A549 (cell line): ENCODE measurements at regions not wholly inside any gene's neighbourhood (a gene's known extent, or its start where the extent isn't known, plus 50 kb on each side); places are given as distances from the start of the nearest gene placed in this dataset.
"Not testable (repeated sequence)": the region's sequence is repeated elsewhere in the genome, so short reads cannot be mapped to it uniquely, and the experiment has no call there.

Source experiments
- ATAC-seq, 2 experiments: fragments of 200-7000 bp in 1 of 2; fragments of >200 bp in 1 of 2; cut with Nextera tagmentation in 1 of 2; cut with Tn5 transposase in 1 of 2; 3 replicates each; pipeline versions ENCODE4 v1.8.0 to v1.9.1; 2018 to 2020; ENCODE audit warnings: mild to moderate bottlenecking in 1 of 2, moderate library complexity in 1 of 2
- CTCF ChIA-PET: fragments of 300-600 bp; sonication (Branson Sonifier 250); formaldehyde crosslinking; extraction: SDS; loops from one replicate; lab custom pipeline; 2021; ENCODE audit warnings: antibody characterized with exemption, inconsistent platforms; lab: Yijun Ruan, JAX
- POLR2A ChIA-PET: fragments of 350-600 bp; formaldehyde crosslinking; extraction: SDS; loops from one replicate; lab custom pipeline; 2021; ENCODE audit warnings: antibody characterized with exemption, inconsistent platforms; lab: Yijun Ruan, JAX
- DNase-seq, 2 experiments: peaks; one replicate each; pipeline versions ENCODE4 v3.0.0 to v3.0.0-alpha.2; 2011 to 2016; ENCODE audit warnings: low read depth in 1 of 2, low spot score in 1 of 2
- FAIRE-seq: peaks from 2 replicates; lab custom pipeline; 2011; peaks lifted over from hg19 to GRCh38; lab: Jason Lieb, UNC
- H3K27ac ChIP-seq, 2 experiments: fragments of >200 bp; sonication (Bioruptor Twin); formaldehyde crosslinking; 3 replicates each; pipeline ENCODE4 v1.5.1; 2016 to 2017
- H3K4me1 ChIP-seq: fragments of >200 bp; sonication (Bioruptor Twin); formaldehyde crosslinking; 3 replicates; pipeline ENCODE4 v1.6.1; 2016
- H3K4me2 ChIP-seq: fragments of >200 bp; sonication (Bioruptor Twin); formaldehyde crosslinking; 3 replicates; pipeline ENCODE4 v1.6.1; 2016
- H3K4me3 ChIP-seq: fragments of >200 bp; sonication (Bioruptor Twin); formaldehyde crosslinking; 3 replicates; pipeline ENCODE4 v1.5.1; 2016
- H3K9me3 ChIP-seq: fragments of >200 bp; sonication (Bioruptor Twin); formaldehyde crosslinking; 3 replicates; pipeline ENCODE4 v1.6.1; 2016
- ATOH8 ChIP-seq: fragments of 250-450 bp; sonication (Bioruptor Pico); IDR thresholded peaks from 2 replicates; pipeline ENCODE4 v1.5.0; 2020; ENCODE audit warnings: low read depth, mild to moderate bottlenecking, moderate library complexity
- BCL3 ChIP-seq: fragments of >200 bp; sonication (Bioruptor Twin); formaldehyde crosslinking; IDR thresholded peaks from 3 replicates; pipeline ENCODE4 v1.6.1; 2016
- BHLHE40 ChIP-seq: IDR thresholded peaks from 2 replicates; pipeline ENCODE4 v1.6.1; 2012; ENCODE audit warnings: low read depth, low read length, inconsistent platforms
- CBX2 ChIP-seq: fragments of 200-600 bp; sonication (generic); IDR thresholded peaks from 2 replicates; pipeline ENCODE4 v1.6.1; 2016; ENCODE audit warnings: low read depth, mild to moderate bottlenecking, borderline replicate concordance
- CEBPB ChIP-seq, 2 experiments: fragments of >200 bp in 1 of 2; sonication (Bioruptor Twin) in 1 of 2; formaldehyde crosslinking in 1 of 2; IDR thresholded peaks; 2 replicates each; pipeline ENCODE4 v1.6.1; 2012 to 2016
- CHD2 ChIP-seq: fragments of 150-350 bp; IDR thresholded peaks from 2 replicates; pipeline ENCODE4 v1.6.1; 2014; ENCODE audit warnings: low read length; ENCODE audit not compliant: partially characterized antibody
- EP300 ChIP-seq, 2 experiments: fragments of >200 bp; sonication (Bioruptor Twin); formaldehyde crosslinking; IDR thresholded peaks; 2 replicates in 1 of 2; 3 replicates in 1 of 2; pipeline ENCODE4 v1.6.1; 2016 to 2017
- FOSB ChIP-seq: fragments of 250-450 bp; sonication (Bioruptor Pico); IDR thresholded peaks from 2 replicates; pipeline ENCODE4 v1.5.0; 2020; ENCODE audit warnings: mild to moderate bottlenecking, moderate library complexity
- FOSL2 ChIP-seq, 2 experiments: fragments of 450-650 bp in 1 of 2; fragments of >200 bp in 1 of 2; sonication (Bioruptor Twin) in 1 of 2; formaldehyde crosslinking; IDR thresholded peaks; 2 replicates each; pipeline versions ENCODE4 v1.5.0 to v1.6.1; 2016 to 2020; ENCODE audit warnings: mild to moderate bottlenecking in 1 of 2, moderate library complexity in 1 of 2
- HMGXB4 ChIP-seq: fragments of 250-450 bp; sonication (Bioruptor Pico); IDR thresholded peaks from 2 replicates; pipeline ENCODE4 v1.5.0; 2021; ENCODE audit warnings: mild to moderate bottlenecking, moderate library complexity, borderline replicate concordance
- HOXA7 ChIP-seq: fragments of 250-450 bp; sonication (Bioruptor Pico); IDR thresholded peaks from 2 replicates; pipeline ENCODE4 v1.5.0; 2020; ENCODE audit warnings: mild to moderate bottlenecking, moderate library complexity
- HOXB13 ChIP-seq: fragments of 250-450 bp; sonication (Bioruptor Pico); IDR thresholded peaks from 2 replicates; pipeline ENCODE4 v1.5.0; 2020; ENCODE audit warnings: low read depth, mild to moderate bottlenecking, moderate library complexity
- KDM1A ChIP-seq: fragments of 200-600 bp; sonication (generic); IDR thresholded peaks from 2 replicates; pipeline ENCODE4 v1.6.1; 2016; ENCODE audit warnings: low read depth, mild to moderate bottlenecking
- MAZ ChIP-seq: fragments of 150-350 bp; IDR thresholded peaks from 2 replicates; pipeline ENCODE4 v1.6.1; 2014; ENCODE audit warnings: antibody characterized with exemption, low read depth, low read length, borderline replicate concordance
- MYC ChIP-seq: IDR thresholded peaks from 2 replicates; pipeline ENCODE4 v1.6.1; 2012; ENCODE audit warnings: mild to moderate bottlenecking, inconsistent platforms, low read length, improper control_type of control experiment, borderline replicate concordance
- POLR2A ChIP-seq: IDR thresholded peaks from 2 replicates; pipeline ENCODE4 v1.6.1; 2012; ENCODE audit warnings: mild to moderate bottlenecking, low read length
- RCOR1 ChIP-seq: fragments of 150-350 bp; IDR thresholded peaks from 2 replicates; pipeline ENCODE4 v1.6.1; 2014; ENCODE audit warnings: antibody characterized with exemption, low read length, low read depth
- RNF2 ChIP-seq: fragments of 200-600 bp; sonication (generic); IDR thresholded peaks from 2 replicates; pipeline ENCODE4 v1.6.1; 2016; ENCODE audit warnings: low read depth, mild to moderate bottlenecking, antibody characterized with exemption, moderate library complexity, borderline replicate concordance
- ZSCAN20 ChIP-seq: fragments of 250-450 bp; sonication (Bioruptor Pico); IDR thresholded peaks from 2 replicates; pipeline ENCODE4 v1.8.0; 2022; ENCODE audit warnings: mild to moderate bottlenecking, moderate library complexity
- WGBS: methylation state at CpG from one replicate; pipeline ENCODE4 v1.1.6; 2017; ENCODE audit errors: missing lambda C conversion rate; 5-methylcytosine and 5-hydroxymethylcytosine counted together
- TF ChIP-seq, protein P1 (sequence below): fragments of 450-650 bp; IDR thresholded peaks from 2 replicates; pipeline ENCODE4 v1.6.1; 2014; ENCODE audit warnings: antibody characterized with exemption

- Histone ChIP-seq H3K4me3 (no peak overlapping the region), H3K27ac (no peak overlapping the region), H3K9me3 (no peaks in the 10 kb centered on the region), H3K4me1 (no peaks in the 10 kb centered on the region), H3K4me2 (no peak overlapping the region)
- TF ChIP-seq CHD2 (no peak), RCOR1 (no peak), HMGXB4 (CRISPR knock-in tag) (no peak), EP300 (IDR thresholded peaks at IDR 0.05) (no peak), ZSCAN20 (CRISPR knock-in tag) (no peak), FOSL2 (IDR thresholded peaks at IDR 0.05) (no peak), FOSL2 (CRISPR knock-in tag; IDR thresholded peaks at IDR 0.05) (no peak), ATOH8 (no peak), POLR2A (no peak)
- TF ChIP-seq, protein P1, sequence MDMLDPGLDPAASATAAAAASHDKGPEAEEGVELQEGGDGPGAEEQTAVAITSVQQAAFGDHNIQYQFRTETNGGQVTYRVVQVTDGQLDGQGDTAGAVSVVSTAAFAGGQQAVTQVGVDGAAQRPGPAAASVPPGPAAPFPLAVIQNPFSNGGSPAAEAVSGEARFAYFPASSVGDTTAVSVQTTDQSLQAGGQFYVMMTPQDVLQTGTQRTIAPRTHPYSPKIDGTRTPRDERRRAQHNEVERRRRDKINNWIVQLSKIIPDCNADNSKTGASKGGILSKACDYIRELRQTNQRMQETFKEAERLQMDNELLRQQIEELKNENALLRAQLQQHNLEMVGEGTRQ = no peak
- DNase-seq (no peak), ATAC-seq (no peak), FAIRE-seq (no peak)
- POLR2A ChIA-PET = no interaction called here
- CTCF ChIA-PET = no interaction called here
These were observed 546.3 kb downstream of the RAB38 start for GRCh38 chr11:87628957-87629356.

DNA sequence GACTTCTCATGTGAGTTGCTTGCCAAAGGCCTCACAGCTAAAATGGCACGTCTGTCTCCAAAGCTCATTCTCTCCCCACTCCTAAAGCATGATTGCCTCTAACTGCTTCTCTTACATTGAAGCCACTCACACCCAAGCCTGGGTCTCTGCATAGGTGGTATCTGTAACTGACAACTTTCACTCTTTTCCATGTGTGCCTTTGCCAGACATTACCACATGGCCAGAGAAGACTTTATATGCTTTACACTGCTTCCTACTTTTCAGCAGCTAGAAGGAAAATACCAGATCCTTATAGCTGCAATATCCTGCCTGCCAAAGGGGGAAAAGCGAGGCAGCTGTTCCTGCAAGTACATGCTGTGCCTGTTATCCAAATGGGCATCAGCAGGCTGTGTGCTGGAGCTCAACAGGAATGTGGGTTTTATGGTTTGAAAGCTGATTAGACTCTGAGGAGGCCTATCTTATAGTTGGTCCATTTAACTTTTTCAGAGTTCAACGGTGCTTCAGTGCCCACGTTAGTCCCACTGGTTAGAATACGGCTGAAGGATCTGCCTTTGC lies 547.1 kb downstream of the RAB38 start:
- no peak for FAIRE-seq
- Histone ChIP-seq H3K27ac (no peak overlapping the region), H3K9me3 (no peaks in the 10 kb centered on the region), H3K4me1 (no peaks in the 10 kb centered on the region), H3K4me3 (no peak overlapping the region), H3K4me2 (no peak overlapping the region)
- no peak for TF ChIP-seq BHLHE40
- no peak for TF ChIP-seq KDM1A
- no peak for TF ChIP-seq FOSB (CRISPR knock-in tag)
- no peak for TF ChIP-seq BCL3
- POLR2A ChIA-PET = no interaction called here
- DNase-seq = no peak
- CTCF ChIA-PET = no interaction called here
- ATAC-seq = no peak
- 5% methylated on average over 5 of the region's 5 CpGs for WGBS

DNA sequence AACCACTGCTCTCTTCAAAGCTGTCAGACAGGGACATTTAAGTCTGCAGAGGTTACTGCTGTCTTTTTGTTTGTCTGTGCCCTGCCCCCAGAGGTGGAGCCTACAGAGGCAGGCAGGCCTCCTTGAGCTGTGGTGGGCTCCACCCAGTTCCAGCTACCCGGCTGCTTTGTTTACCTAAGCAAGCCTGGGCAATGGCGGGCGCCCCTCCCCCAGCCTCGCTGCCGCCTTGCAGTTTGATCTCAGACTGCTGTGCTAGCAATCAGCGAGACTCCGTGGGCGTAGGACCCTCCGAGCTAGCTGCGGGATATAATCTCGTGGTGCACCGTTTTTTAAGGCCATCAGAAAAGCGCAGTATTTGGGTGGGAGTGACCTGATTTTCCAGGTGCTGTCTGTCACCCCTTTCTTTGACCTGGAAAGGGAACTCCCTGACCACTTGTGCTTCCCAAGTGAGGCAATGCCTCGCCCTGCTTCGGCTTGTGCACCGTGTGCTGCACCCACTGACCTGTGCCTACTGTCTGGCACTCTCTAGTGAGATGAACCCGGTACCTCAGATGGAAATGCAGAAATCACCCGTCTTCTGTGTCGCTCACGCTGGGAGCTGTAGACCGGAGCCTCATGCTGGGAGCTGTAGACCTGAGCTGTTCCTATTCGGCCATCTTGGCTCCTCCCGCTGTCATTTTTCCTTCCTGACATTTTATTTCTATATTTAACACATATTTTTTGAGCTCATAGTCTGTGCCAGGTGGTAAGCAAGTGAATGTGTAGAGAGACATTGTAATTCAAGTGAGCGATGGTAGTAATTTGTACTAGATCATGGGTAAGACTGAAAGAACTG lies 551.5 kb downstream of the RAB38 start:
- not testable (repeated sequence) for FAIRE-seq

GRCh38 chr11:87616511-87616910 lies 558.7 kb downstream of the RAB38 start:
- no peak for ATAC-seq
- FAIRE-seq = no peak
- TF ChIP-seq BCL3 (no peak), ATOH8 (no peak), MAZ (no peak), HOXA7 (no peak), FOSL2 (IDR thresholded peaks at IDR 0.05) (no peak), FOSL2 (CRISPR knock-in tag; IDR thresholded peaks at IDR 0.05) (no peak), RCOR1 (no peak), BHLHE40 (no peak), POLR2A (no peak), RNF2 (no peak), CBX2 (no peak), ZSCAN20 (CRISPR knock-in tag) (no peak), MYC (no peak), CEBPB (IDR thresholded peaks at IDR 0.05) (no peak), HOXB13 (CRISPR knock-in tag) (no peak)

More for the DNA sequence above, 551.5 kb downstream of the RAB38 start:
- peak overlapping the region; percentile 35 for H3K4me2 ChIP-seq
- H3K4me3 ChIP-seq, DNase-seq, POLR2A ChIA-PET, H3K4me1 ChIP-seq, H3K27ac ChIP-seq, CTCF ChIA-PET, ATAC-seq, H3K9me3 ChIP-seq: not testable (repeated sequence)
- 13% methylated on average over 16 of the region's 24 CpGs for WGBS

More at GRCh38 chr11:87616511-87616910, 558.7 kb downstream of the RAB38 start:
- H3K9me3 ChIP-seq = no peaks in the 10 kb centered on the region
- DNase-seq = no peak
- H3K4me3 ChIP-seq = no peak overlapping the region
- CTCF ChIA-PET = interaction anchor here (0.9 kb wide), 1 partner anchor 12 kb away, joined by 3 read pairs; no protein-coding TSS in a partner anchor
- POLR2A ChIA-PET = no interaction called here
- H3K4me1 ChIP-seq = no peaks in the 10 kb centered on the region
- no peak overlapping the region for H3K4me2 ChIP-seq
- no peak overlapping the region for H3K27ac ChIP-seq
